NCI-H187 treated with DMSO at 0.1 percent for 48 hours (cell line): ENCODE measurements at regions not wholly inside any gene's neighbourhood (a gene's known extent, or its start where the extent isn't known, plus 50 kb on each side); places are given as distances from the start of the nearest gene placed in this dataset.
A peak's percentile ranks its signal among the peaks of the same experiment; 100 is the strongest.
"Not testable (repeated sequence)": the region's sequence is repeated elsewhere in the genome, so short reads cannot be mapped to it uniquely, and the experiment has no call there.

Experiments used
- DNase-seq: peaks from one replicate; lab custom pipeline; 2025; lab: John Stamatoyannopoulos, UW

DNA sequence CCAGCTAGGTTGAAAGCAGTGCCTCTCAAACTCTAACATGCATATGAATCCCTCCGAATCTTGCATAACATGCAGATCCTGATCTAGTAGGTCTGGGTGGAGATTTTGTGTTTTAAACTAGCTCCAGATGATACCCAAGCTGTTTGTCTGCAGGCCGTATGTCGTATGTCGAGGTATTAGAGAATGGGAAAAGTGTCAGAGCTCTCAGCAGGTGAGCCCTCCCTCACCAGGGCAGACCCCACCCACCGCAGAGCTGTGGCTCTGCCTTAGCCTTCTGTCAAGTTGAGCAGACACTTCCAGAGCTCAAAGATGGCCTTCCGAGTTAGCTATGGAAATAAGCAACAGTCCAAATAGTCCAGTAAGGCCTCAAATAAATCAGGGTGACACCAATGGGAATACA, 83.2 kb upstream of the MAP3K1 start:
- no peak for DNase-seq

DNA sequence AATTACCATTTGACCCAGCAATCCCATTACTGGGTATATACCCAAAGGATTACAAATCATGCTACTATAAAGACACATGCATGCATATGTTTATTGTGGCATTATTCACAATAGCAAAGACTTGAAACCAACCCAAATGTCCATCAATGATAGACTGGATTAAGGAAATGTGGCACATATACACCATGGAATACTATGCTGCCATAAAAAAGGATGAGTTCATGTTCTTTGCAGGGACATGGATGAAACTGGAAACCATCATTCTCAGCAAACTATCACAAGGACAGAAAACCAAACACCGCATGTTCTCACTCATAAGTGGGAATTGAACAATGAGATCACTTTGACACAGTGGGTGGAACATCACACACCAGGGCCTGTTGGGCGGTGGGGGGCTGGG, 83.9 kb upstream of the MAP3K1 start:
- DNase-seq = not testable (repeated sequence)

DNA sequence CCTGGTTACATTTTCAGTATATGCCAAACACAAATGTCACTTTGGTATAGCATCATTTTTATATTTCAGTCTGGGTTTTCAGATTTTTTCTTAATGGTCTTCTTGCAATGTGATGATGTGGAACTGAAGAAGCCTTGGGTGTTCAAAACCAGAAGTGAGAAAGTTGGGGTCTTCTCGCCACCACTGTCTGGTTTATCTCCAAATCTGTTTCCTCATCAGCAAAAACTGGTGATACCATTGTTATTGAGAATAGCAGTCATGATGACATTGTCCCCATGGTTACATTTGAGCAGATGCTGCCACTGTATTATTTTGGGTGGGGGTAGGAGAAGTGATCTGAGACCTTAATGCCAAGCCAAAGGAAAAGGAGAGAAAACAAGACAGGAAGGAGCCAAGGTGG, 85.9 kb upstream of the MAP3K1 start:
- DNase-seq = no peak

DNA sequence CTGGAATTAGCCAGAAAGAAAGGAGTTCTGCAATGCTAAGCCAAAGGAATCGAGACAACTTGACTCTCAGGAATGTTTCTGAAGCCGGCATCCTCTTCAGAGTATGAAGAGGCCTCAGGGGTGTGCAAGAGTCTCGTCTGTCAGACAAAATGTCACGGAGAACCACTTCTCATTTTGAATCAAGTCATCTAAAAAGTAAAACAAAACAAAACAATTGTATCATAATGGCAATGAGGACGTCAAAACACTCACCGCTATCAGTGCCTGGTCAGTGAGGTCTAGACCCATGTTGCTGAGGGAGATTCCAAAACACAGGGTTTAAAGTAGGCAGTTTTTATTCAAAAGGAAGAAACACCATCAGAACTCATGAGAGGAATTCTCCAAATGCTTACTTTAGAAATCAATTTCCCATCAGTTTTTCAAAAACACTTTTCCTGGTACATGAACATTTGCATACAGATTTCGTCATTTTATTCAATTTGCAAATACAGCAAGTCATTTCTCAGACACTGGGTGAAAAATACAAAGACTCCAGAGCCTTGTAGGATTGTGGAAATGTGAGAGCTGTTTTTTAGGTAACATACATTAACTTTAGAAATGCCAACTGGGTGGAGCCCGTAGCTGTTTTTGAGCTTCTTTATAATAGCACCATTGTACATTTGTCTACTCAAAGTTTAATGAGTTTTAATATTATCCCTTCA, 89.5 kb upstream of the MAP3K1 start:
- no peak for DNase-seq

DNA sequence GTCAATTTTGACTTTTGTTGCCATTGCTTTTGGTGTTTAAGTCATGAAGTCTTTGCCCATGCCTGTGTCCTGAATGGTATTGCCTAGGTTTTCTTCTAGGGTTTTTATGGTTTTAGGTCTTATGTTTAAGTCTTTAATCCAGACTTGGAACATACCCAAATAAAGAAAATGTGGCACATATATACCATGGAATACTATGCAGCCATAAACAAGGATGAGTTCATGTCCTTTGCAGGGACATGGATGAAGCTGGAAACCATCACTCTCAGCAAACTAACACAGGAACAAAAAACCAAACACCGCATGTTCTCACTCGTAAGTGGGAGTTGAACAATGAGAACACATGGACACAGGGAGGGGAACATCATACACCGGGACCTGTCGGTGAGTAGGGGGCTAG, 90.5 kb upstream of the MAP3K1 start:
- DNase-seq = not testable (repeated sequence)

DNA sequence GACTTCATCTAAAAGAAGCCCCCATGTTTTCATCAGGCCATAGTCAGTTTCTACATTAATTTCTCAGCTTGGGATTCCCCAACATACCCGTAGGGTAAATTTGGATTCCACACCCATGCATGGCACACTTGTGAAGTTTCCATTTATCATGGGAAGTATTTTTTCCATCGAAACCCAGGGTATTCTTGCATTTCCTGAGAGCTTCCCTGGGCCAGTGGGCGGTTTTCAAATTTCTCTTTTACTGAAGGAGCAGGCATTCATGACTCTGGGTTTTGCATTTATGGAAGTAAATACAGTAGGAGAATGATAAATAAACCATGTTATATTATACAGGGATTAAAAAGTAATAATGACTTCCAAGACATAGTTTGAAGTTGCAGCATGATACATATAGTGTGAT, 93.0 kb upstream of the MAP3K1 start:
- no peak for DNase-seq

DNA sequence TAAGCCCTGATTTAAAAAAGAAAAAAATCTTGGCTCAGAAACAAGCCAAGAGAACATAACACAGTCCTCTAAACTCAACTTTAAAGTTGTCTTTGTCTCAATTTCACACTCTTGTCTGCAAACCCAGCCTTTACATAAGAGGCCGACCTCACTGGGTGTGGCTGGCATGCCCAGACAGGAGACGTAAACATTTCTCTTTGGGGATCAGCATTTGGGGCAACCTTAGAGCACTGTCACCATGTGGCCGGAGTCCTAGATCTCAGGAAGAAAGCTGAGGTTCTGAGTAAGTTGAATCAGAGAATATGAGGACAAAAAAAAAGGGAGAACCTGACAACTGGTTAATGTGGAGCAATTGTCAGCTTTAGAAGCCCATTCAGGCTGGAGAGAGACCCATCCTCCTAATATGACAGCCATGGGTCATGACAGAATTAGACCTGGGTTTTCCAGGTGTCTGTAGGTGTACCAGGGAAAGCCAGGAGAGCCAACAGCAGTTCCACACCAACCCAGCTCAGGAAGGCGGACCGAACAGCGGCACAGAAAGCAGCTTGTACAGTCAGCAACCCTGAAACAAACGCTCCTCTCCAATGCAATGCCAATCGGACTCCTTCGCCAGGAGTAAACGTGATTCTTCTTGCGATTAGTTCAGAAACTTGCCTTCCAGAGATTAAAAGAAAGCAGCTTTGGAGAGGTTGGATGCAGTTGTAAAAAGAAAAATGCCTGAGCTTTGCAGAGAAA, 97.9 kb upstream of the MAP3K1 start:
- no peak for DNase-seq

DNA sequence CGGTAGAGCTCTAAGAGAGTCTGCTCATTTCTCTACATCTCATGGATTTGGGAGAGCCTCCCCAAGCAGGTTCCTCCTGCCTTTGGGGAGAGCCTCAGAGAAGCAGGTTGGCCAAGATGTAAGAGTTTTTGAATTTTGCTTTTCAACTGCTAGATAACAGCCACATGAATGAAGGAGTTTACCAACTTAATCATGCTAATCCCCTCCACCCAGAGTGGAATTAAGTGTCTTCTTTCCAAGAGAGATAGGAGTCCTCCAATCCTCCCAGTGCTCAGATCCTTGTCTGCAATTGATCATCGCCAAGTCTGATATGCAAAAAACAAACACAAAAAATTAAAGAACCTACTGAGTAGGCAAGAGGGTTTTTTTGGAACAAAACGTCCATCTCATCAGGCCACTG, 99.4 kb upstream of the MAP3K1 start:
- no peak for DNase-seq

DNA sequence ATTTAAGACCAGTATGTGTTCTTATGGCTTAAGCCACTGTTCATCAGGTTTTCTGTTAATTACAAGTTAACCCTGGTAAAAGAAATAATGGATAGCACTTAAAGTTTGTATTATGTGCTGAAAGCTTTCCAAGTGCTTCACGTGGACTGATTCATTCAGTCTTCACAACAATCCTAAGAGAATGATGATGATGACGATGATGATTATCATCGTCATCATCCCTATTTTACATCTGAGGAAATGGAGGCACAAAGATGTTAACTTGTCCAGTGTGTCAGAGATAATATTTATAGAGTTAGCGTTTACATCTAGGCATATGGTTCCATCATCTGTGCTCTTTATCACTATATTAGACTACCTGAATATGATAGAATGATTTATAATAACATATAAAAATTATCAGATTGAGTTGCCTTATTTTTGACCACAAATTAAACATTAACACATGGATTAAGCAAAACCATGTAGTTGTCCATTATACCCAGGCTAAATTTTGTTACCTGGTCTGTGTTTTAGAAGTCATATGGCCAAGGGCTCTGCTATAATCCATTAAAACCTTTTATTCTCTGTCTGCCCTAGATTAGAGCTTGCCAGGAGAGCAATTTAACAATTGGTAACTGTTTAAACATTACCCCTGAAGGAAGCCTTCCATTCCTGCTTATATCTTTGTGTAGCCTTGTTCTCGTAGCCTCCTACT, 102.3 kb upstream of the MAP3K1 start:
- no peak for DNase-seq

DNA sequence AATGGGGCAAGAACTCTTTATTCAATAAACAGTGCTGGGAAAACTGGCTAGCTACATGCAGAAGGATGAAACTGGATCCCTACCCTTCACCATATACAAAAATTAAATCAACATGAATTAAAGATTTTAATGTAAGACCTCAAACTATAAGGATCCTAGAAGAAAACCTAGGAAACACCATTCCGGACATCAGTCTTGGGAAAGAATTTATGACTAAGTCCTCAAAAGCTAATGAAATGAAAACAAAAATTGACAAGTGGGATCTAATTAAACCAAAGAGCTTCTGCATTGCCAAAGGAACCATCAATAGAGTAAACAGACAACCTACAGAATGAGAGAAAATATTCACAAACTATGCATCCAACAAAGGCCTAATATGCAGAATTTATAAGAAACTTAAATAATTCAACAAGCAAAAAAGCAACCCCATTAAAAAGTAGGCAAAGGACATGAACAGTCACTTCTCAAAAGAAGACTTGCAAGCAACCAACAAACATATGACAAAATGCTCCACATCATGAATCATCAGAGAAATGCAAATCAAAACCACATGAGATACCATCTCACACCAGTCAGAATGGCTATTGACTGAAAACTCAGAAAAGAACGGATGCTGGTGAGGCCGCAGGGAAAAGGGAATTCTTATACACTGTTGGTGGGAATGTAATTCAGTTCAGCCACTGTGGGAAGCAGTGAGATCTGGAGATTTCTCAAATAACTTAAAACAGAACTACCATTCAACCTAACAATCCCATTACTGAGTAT, 104.3 kb upstream of the MAP3K1 start:
- DNase-seq = no peak

DNA sequence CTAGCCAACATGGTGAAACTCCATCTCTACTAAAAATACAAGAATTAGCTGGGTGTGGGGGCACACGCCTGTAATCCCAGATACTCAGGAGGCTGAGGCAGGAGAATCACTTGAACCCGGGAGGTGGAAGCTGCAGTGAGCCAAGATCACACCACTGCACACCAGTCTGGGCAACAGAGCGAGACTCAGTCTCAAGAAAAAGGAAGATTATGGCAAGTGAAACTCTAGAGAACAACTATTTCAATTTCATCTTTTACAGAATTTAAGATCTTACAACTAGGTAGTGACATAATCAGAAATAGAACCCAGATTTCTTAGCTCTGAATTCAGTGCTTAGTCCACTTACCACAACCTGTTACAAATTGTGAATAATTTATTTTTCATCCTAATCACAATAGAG, 108.8 kb upstream of the MAP3K1 start:
- no peak for DNase-seq

DNA sequence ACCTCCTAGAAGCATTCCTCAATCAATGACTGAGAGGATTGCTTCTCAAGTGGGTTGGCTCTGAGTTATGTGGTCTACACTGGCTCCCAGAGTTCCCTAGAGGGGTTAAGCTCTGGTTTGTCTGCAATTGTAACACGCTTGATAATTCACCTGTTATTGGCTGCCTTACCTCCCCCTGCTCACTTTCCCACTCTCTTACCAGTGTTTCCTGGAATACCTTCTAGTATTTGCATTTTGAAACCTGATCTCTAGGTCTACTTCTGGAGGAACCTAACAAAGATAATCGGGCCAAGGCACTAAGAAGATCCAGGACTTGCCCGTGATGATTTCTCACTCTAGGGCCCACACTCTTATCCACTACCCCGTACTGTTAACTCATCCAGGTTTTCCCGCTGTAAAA, 110.1 kb upstream of the MAP3K1 start:
- DNase-seq = peak; percentile 15

DNA sequence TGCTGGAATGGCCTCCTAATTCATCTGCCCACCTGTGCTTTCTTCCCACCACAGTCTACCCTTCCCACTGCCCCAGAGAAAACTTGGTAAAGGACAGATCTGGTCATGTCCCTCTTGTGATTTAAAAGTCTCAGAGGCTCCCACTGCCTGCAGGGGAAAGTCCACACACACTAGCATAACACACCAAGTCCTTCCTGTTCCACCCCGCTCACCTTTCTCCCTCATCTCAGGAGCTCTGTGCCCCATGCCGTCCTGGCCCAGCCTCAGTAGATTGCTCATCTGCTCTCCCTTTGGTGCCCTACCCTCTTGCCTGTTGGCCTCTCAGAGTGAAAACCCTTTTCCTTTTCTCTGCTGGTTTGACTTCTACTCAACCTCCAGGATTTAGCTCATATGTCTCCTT, 111.4 kb upstream of the MAP3K1 start:
- no peak for DNase-seq

DNA sequence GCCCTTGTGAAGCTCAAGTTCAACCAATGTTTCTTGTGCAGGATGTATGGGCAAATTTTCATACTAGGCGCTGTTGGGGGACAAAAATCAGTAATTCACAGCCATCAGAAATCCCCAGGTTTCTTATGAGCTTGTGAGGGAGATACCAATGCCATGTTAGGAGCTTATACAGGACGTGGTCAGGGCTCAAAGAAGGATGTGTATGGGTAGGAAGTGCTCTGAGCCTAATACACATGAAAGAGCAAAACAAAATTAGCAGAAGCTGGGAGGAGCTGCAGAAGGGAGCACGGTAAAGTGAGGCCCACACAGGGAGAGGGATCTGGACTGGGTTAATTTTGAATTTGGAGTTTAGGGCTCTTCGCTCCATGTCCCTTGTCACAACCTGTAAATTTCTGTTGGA, 114.6 kb upstream of the MAP3K1 start:
- DNase-seq = no peak

DNA sequence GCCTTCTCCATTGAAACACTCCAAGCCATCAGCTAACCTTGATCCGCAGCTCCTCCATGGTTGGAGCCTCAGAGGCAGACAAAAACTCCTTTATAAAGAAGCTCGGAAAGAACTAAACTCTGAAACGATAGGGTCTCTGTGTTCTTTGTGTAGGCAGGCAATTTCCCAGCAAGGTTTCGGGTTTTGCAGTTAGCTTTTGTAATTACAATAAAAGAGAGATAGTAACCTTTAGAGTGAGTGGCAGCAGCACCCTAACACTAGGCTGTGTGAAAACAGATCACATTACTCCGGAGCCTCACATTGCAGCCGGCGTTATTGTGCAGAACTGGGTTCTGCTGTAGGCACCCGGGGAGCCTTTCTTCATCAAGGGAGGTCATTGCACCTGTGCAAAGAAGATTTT, 115.8 kb upstream of the MAP3K1 start:
- no peak for DNase-seq

DNA sequence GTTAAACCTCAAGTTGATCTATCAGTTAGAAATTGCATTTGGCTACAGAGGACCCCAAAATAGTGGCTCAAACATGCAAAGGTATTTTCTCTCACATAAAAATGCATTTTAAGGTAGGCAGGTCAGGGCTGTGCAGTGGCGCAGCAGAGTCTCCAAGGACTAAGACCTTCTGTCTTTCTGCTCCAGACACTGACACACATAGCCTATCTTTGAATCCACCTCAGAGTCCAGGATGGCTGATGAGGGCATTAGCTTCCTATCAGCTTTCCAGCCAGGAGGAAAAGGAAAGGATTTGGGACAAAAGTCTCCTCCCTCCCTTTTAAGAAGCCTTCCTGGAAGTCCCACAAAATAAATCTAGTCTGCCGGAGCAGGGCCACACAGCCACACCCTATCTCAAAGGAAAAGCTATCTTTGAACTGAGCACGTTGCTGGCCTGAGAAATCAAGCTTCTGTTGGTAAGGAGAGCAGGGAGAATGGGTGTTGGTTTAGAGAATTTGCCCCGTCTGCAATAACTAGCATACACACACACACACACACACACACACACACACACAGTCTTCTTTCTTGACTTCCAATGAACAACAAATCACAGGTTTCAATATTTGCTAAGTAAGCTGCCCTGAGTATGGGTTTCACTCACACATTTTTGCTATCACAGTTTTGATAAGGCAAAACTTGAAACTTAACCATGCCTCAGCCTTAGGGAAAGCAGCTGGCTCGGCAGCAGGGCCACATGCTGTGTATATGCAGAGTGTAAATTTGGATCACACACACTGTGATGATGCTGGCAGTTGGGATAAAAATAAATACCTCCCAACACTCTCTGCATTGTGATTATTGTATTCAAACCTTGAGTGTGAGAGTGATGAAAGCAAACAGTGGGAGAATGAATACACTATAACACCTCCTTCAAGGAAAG, 116.6 kb upstream of the MAP3K1 start:
- DNase-seq = no peak

DNA sequence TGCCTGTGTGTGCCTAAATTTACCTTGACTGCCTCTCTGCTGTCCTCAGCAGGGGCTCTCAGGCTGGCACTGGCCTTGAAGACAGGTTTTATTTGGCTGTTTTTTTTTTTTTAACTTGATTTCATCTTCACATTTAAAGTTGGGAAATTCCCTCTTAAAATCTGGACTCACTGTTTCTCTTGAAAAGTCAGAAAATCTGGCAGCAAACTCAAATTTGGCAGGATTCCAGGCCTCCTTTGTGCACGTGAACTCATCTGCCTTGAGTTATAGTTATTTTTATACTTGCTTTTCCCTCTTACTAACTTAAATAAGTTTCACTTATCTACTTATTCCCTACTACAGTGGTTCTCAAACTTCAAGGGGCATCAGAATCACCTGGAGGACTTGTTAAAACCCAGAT, 118.4 kb upstream of the MAP3K1 start:
- DNase-seq = no peak

DNA sequence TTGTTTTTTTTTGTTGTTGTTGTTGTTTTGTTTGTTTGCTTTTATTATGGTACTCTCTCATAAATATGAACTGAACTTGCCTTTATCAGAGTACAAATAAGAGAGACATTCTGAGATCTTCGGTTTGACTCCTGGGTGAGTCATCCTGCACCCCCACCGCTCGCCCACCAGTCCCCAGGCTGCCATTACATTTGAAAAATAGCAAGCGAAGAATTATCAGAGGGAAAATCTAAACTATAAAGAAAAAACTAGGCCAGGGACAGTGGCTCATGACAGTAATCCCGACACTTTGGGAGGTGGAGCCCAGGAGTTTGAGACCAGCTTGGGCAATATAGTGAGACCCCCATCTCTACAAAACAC, 122.1 kb upstream of the MAP3K1 start:
- no peak for DNase-seq

DNA sequence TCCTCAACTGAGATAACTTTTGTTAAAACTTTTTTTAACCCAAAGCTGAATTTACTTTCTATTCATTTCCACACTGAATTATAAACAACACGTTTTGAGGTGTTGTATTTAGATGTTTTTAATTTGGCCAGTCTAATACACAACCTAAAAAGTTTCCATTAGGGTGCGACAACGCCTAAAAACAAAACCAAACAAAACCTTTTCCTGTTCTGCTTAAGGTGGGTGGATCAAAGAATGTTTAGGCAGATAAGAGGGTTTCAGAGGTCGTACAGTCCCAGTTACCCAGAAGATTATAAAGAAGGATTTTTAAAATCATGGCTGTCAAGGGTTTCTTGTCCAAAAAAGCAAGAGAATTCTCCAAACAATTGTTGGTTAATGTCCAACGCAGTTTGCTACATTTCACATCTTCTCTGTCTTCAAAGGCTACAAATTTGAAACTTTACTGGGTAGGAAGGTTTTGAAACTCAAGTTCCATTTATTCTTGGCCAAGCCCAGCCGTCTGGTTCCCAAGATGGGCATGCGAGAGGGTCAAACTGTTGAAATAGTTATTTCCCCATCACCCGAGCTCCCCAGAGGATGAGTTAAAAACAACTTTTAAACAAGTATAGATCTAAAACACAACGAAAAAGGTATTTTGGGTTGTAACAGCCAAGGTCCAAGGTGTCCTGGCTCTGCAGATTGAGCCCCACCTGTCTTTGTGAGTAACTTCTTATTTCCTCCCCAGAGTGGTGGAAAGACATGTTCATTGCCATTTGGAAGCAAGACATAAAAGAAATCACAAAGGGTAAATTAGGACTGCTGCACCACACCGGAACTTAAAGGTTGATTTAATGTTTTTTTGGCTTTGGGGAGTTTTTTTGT, 122.8 kb upstream of the MAP3K1 start:
- no peak for DNase-seq

DNA sequence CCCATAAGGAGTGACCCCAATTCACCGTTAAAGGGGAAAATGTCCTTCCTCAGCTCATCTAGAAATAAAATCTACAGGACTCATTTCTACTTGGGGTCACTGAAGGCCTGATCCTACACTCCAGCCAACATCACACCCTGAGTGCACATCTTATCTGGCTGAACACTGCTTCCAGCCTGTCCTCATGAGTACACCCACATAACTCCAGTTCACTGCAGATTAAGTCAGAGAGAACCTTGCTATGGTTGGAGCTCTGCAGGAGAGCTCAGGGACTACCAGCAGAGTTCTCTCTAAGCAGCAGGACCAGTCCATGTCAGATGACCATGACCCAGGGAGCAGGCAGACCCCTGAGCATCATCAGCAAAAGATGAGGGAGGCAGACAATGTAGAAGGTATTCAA, 126.9 kb upstream of the MAP3K1 start:
- no peak for DNase-seq
